HEK293 (cell line): ENCODE measurements at regions not wholly inside any gene's neighbourhood (a gene's known extent, or its start where the extent isn't known, plus 50 kb on each side); places are given as distances from the start of the nearest gene placed in this dataset.

ENCODE experiments used
- BCL11A ChIP-seq: fragments of 450-650 bp; formaldehyde crosslinking; IDR thresholded peaks from 2 replicates; pipeline ENCODE4 v1.5.1; 2016; ENCODE audit warnings: low read depth, missing biosample characterization, missing genetic modification characterization
- MZF1 ChIP-seq: fragments of 450-650 bp; formaldehyde crosslinking; IDR thresholded peaks from 2 replicates; pipeline ENCODE4 v1.5.1; 2017; ENCODE audit warnings: missing biosample characterization, missing genetic modification characterization, borderline replicate concordance
- YY1 ChIP-seq: fragments of 450-650 bp; formaldehyde crosslinking; IDR thresholded peaks from 2 replicates; pipeline ENCODE4 v1.5.1; 2018; ENCODE audit warnings: missing biosample characterization, missing genetic modification characterization
- ZNF16 ChIP-seq: fragments of 450-650 bp; formaldehyde crosslinking; IDR thresholded peaks from 2 replicates; pipeline ENCODE4 v1.5.1; 2016; ENCODE audit warnings: low read depth, missing biosample characterization, missing genetic modification characterization
- ZNF211 ChIP-seq: fragments of 450-650 bp; formaldehyde crosslinking; IDR thresholded peaks from 2 replicates; pipeline ENCODE4 v1.5.1; 2016; ENCODE audit warnings: low read depth, missing biosample characterization, missing genetic modification characterization
- ZNF23 ChIP-seq: fragments of 450-650 bp; formaldehyde crosslinking; IDR thresholded peaks from 2 replicates; pipeline ENCODE4 v1.5.1; 2016; ENCODE audit warnings: missing biosample characterization, missing genetic modification characterization, borderline replicate concordance
- ZNF274 ChIP-seq, 2 experiments: fragments of 200-500 bp in 1 of 2; fragments of 450-650 bp in 1 of 2; sonication (Bioruptor generic) in 1 of 2; formaldehyde crosslinking in 1 of 2; IDR thresholded peaks; 2 replicates each; pipeline versions ENCODE4 v1.5.1 to v1.6.1; 2014 to 2016; ENCODE audit warnings: borderline replicate concordance in 1 of 2, inconsistent platforms in 1 of 2, low read length in 1 of 2, missing biosample characterization in 1 of 2, missing genetic modification characterization in 1 of 2
- ZNF416 ChIP-seq: fragments of 450-650 bp; formaldehyde crosslinking; IDR thresholded peaks from 2 replicates; pipeline ENCODE4 v1.5.1; 2016; ENCODE audit warnings: missing biosample characterization, missing genetic modification characterization
- ZNF560 ChIP-seq: fragments of 450-650 bp; formaldehyde crosslinking; IDR thresholded peaks from 2 replicates; pipeline ENCODE4 v1.5.1; 2017; ENCODE audit warnings: missing biosample characterization, missing genetic modification characterization, borderline replicate concordance
- TF ChIP-seq, protein P1 (sequence below): fragments of 450-650 bp; formaldehyde crosslinking; IDR thresholded peaks from 2 replicates; pipeline ENCODE4 v1.5.1; 2016; ENCODE audit warnings: missing biosample characterization, missing genetic modification characterization, low read depth
- TF ChIP-seq, protein P2 (sequence below): fragments of 450-650 bp; formaldehyde crosslinking; IDR thresholded peaks from 2 replicates; pipeline ENCODE4 v1.5.1; 2016; ENCODE audit warnings: missing biosample characterization, missing genetic modification characterization
- TF ChIP-seq, protein P3 (sequence below): fragments of 450-650 bp; formaldehyde crosslinking; conservative IDR thresholded peaks from 2 replicates; pipeline ENCODE4 v1.5.1; 2016; ENCODE audit warnings: low read depth, missing biosample characterization, missing genetic modification characterization

DNA sequence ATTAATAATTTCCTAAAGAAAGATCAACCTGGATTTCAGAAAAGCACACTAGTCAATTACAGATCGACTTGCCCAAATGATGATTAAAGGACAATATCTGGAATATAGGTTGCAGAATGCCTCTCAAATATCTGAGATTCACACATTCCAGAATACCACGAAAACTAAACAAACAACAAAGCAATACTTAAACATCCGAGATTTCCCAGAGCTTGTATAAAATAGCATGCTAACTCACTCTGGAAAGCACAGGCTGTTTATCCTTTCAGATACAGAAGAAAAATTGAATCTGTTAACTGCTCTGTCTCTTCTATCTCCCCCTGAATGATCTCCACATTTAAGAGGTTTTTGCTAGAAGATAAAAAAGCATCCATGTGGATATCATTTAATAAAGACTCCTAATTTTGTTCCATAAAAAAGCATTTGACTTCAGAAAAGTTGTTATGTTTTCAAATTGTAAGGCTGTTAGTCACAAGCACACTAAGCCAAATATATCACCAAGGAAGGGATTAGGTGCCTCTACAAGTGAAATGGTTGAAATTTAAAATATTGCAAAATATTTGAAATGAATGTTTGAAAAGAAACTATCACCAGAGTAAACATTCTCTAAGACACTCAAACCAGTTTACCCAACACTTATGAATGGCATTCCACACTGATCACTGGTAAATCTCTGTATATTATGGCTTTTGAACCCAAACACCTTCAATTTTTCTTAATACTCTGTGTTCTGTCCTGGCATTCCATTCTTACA, 865.1 kb upstream of the ADAMTS5 start:
- TF ChIP-seq, protein P1, sequence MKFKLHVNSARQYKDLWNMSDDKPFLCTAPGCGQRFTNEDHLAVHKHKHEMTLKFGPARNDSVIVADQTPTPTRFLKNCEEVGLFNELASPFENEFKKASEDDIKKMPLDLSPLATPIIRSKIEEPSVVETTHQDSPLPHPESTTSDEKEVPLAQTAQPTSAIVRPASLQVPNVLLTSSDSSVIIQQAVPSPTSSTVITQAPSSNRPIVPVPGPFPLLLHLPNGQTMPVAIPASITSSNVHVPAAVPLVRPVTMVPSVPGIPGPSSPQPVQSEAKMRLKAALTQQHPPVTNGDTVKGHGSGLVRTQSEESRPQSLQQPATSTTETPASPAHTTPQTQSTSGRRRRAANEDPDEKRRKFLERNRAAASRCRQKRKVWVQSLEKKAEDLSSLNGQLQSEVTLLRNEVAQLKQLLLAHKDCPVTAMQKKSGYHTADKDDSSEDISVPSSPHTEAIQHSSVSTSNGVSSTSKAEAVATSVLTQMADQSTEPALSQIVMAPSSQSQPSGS (tag by site-specific recombination), result no peak
- no peak for TF ChIP-seq YY1 (tag by site-specific recombination)
- TF ChIP-seq, protein P2, sequence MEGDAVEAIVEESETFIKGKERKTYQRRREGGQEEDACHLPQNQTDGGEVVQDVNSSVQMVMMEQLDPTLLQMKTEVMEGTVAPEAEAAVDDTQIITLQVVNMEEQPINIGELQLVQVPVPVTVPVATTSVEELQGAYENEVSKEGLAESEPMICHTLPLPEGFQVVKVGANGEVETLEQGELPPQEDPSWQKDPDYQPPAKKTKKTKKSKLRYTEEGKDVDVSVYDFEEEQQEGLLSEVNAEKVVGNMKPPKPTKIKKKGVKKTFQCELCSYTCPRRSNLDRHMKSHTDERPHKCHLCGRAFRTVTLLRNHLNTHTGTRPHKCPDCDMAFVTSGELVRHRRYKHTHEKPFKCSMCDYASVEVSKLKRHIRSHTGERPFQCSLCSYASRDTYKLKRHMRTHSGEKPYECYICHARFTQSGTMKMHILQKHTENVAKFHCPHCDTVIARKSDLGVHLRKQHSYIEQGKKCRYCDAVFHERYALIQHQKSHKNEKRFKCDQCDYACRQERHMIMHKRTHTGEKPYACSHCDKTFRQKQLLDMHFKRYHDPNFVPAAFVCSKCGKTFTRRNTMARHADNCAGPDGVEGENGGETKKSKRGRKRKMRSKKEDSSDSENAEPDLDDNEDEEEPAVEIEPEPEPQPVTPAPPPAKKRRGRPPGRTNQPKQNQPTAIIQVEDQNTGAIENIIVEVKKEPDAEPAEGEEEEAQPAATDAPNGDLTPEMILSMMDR (tag by site-specific recombination), result no peak
- no peak for TF ChIP-seq ZNF274 (IDR thresholded peaks at IDR 0.05; ENCODE audit: low read length)
- TF ChIP-seq ZNF274 (tag by site-specific recombination; IDR thresholded peaks at IDR 0.05; ENCODE audit: borderline replicate concordance), result no peak
- TF ChIP-seq ZNF560, result no peak
- TF ChIP-seq ZNF16 (tag by site-specific recombination), result no peak
- TF ChIP-seq BCL11A (tag by site-specific recombination), result no peak
- TF ChIP-seq, protein P3, sequence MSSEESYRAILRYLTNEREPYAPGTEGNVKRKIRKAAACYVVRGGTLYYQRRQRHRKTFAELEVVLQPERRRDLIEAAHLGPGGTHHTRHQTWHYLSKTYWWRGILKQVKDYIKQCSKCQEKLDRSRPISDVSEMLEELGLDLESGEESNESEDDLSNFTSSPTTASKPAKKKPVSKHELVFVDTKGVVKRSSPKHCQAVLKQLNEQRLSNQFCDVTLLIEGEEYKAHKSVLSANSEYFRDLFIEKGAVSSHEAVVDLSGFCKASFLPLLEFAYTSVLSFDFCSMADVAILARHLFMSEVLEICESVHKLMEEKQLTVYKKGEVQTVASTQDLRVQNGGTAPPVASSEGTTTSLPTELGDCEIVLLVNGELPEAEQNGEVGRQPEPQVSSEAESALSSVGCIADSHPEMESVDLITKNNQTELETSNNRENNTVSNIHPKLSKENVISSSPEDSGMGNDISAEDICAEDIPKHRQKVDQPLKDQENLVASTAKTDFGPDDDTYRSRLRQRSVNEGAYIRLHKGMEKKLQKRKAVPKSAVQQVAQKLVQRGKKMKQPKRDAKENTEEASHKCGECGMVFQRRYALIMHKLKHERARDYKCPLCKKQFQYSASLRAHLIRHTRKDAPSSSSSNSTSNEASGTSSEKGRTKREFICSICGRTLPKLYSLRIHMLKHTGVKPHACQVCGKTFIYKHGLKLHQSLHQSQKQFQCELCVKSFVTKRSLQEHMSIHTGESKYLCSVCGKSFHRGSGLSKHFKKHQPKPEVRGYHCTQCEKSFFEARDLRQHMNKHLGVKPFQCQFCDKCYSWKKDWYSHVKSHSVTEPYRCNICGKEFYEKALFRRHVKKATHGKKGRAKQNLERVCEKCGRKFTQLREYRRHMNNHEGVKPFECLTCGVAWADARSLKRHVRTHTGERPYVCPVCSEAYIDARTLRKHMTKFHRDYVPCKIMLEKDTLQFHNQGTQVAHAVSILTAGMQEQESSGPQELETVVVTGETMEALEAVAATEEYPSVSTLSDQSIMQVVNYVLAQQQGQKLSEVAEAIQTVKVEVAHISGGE (tag by site-specific recombination), result no peak
- TF ChIP-seq ZNF211, result no peak
- TF ChIP-seq MZF1 (tag by site-specific recombination), result no peak
- TF ChIP-seq ZNF416 (tag by site-specific recombination), result no peak
- no peak for TF ChIP-seq ZNF23
